ENCODE measurements at regions not wholly inside any gene's neighbourhood (a gene's known extent, or its start where the extent isn't known, plus 50 kb on each side); places are given as distances from the start of the nearest gene placed in this dataset.
"Not testable (repeated sequence)": the region's sequence is repeated elsewhere in the genome, so short reads cannot be mapped to it uniquely, and the experiment has no call there.

DNA sequence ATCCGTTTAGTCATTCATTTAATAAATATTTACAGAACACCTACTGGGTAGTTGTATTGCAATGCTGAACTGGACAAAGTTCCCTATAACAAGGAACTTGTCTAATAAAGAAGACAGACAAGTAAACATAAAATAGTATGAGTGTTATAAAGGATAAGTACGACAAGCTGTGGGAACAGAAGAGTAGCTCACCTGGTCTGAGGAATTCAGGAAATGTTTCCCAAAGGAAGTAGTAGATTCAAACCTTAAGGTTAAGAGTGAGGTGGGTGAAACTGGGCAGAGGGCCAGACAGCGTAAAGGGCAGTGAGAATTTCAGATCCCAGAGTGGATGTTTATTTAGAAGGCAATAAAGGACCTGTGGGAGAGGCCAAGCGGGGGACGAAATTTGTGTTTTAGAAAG is 72.3 kb upstream of the CD2AP start:
- no peak for DNase-seq (ENCODE audit: low spot score)
- no peak for ATAC-seq

DNA sequence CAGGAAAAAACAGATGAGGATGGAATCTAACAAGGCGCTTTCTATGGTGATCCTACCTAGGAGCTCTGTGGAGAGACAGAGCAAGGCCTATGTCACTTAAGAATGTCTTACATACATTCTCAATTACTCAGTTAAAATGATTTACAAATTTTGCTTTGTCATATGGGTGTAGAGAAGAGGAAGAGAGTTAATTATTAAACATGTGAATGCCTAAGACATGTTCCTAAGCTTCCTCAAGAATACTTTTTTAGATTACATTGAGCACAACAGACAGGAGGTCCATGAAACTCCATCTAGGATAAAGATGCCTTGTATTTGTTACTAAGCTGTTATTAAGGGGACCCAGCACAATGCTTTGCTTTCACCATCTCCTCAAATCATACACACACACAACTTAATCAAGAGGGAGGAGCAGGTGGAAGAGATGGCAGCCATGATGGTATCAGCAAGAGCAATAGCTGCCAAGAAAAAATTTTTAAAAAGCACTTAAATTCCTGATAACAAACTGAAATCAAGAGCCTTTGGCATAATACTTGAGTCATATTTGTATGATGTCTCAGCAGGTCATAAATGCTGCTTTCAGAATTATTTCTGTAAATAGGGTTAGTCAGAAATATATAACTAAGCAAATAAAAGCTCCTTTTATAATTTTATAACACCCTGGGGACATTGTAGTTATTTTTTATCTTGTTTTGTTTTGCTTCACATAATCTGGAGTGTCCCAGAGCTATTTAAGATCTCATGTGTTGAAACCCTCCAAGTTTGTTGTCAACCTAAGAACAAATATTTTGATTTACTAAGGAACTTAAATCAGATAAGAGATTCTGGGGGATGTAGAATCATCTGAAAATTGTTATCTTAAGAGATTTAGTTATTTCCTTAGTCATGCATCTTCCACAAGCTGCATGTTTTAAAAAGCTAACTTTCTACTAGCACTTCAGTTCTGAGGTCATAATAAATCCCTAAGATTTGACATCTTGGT is 70.0 kb upstream of the CD2AP start:
- ATAC-seq, result no peak
- no peak for DNase-seq (ENCODE audit: low spot score)

DNA sequence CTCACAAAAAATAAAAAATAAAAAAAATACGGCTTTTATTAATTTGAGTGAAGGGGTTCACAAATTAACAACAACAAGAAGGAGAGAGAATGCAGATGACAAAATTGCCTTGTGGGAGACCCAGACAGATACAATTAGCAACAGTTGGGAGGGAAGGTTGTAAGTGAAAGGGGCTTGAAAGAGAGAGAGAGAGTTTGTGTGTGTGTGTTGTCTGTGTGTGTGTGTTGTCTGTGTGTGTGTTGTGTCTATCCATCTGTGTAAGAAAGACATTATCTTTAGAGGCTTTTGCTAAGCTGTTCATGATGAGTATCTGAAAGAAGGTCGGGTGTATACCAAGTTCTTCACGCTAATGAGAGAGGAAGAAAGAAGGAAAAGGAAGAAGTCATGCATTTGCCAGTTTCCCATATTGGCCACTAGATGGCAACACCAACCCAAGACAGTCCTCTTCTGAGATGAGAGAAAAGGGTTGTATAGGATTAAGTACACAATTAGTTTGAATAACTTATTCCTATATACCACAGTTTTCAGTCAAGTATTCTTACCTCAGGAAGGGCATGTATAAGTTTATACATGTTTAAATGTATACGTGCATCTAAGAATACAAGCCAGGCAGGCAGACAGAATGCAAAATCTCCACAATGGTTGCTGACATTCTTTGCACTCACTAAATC is 63.7 kb upstream of the CD2AP start:
- ATAC-seq (peak; percentile 96), DNase-seq (ENCODE audit: low spot score) (no peak)

DNA sequence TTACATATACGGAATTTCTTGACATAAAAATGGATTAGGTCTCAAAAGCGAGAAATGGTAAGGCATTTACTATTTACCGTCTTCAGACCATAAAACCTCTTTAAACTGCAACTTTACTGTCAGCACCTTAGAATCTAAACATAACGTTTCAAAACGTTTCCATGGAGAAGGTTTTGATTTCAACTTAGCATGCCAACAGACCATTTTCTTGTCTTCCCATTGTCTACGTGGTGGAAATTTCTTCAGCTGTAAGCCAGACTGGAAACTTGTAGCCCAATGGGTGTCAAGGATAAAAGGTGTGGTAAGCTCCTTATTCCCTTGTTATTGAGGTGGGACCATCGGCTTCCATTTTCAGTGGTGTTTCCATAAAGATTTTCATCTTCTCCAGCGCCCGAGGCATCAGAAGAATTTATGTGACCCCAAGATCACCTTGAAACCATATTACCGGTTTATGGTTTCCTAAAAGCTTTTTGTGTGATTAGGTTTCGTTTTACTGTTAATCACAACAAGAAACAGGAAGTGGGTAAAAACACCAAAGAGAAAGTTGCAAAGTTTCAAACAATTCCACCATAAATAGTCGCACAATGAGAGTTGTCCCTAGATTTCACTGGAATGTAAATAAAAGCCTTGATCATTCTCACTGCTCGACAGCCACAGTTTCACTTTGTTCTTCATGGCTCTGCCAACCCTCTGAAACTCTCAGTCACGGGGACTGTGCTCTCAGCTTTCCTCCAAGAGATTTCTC is 63.0 kb upstream of the CD2AP start:
- DNase-seq (ENCODE audit: low spot score) (no peak), ATAC-seq (peak; percentile 75)

DNA sequence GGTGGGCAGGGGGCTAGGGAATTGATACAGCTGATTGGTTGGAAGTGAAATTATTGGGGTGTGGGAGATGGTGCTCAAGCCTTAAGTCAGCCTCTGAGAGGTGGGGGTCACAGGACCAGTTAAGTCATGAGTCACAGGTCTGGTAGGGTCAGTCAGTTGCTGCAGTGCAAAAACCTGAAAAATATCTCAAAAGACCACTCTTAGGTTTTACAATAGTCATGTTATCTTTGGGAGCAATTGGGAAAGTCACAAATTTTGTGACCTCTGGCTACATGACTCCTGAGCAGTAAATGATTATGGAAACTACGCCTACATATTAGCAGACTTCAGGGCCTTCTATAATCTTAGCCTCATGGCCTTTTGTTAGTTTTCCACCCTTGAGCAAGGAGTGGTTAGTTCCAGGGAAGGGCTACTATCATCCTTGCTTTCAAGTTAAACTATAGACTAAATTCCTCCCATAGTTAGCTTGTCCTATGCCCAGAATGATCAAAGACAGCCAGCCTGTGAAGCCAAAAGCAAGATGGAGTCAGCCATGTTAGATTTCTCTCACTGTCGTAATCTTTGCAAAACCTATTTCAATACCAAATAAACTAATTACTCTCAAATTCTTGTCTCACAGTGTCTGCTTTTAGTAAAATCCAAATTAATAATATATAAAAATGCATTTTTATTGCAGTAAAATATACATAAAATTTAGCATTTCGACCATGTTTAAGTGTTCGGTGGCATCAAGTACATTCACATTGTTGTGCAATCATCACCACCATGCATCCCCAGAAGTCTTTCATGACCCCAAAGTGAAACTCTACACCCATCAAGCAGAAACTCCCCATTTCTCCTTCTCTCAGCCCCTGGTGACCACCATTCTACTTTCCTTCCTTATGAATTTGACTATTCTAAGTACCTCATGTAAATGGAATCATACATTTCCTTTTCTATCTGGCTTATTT is 60.9 kb upstream of the CD2AP start:
- ATAC-seq (no peak), DNase-seq (ENCODE audit: low spot score) (no peak)

DNA sequence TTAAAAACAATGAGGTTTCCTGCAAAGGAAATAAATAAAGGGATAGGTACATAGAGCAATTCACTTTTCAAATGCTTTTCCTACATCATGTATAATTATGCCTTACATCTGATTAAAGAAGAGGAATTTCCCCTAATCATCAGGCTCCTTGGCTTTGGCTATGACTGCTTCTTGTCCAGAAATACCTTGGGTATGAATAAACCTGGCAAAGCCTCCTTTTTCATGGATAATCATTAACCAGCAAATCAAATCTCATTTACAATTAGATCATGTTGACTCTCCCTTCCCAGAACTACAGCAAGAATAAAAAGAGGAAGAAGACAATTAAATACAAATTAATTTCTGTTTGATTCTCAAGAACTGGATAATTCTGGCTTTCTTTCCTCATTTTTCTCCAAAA is 58.0 kb upstream of the CD2AP start:
- DNase-seq (ENCODE audit: low spot score) (no peak), ATAC-seq (peak; percentile 90)

DNA sequence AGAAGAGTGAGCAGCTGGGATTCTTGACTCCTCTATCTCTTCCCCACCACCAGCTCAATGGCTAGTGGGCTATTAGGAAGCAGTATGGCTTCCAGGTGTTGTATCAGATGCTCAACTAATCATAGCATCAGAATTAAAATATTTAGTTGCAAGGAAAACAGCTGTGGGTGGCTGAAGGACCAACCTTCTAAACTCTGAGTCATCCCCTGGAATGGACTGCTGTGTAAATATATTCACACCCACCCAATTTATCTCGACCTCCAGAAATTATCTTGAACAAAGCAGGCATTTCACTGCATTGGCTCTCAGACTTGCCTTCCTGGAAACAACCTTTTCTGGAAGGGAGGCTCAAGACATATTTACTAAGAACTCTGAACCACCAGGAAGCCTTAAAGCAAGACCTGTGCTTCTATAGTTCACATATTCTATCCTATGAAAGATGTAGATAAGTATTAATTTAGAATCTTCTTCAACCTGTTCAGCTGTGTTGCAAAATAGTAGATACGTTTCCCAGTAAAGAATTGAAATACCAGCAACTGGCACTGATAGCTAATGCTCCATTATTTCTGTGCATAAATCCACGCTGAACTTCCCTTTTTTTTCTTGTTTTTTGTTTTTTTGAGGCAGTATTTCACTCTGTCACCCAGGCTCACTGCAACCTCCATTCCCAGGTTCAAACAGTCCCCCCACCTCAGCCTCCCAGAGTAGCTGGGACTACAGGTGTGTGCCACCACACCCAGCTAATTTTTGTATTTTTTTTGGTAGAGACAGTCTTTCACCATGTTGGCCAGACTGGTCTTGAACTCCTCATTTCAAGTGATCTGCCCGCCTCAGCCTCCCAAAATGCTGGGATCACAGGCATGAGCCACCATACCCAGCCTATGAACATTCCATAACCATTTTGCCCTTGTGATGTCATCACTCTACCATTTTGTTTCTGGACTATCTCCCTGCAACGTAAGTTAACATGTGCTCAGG is 56.9 kb upstream of the CD2AP start:
- ATAC-seq (no peak), DNase-seq (ENCODE audit: low spot score) (no peak)

DNA sequence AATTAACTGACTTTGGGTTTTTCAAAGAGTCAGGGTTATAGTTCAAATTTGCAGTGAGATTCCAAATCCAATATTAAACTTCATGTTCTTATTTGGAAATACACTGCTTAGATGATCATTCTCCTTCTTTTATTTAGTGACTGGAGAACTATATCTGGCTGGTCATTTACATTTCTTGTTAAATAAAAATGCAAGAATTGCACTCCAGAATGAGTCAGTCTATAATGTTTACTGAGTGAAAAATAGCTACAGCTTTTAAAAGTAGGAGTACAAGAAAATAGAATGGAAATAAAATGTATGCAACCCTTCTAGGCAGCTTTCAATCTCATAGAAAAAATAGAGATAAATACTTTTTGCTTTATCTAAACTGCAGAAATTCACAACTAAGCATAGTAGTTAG is 54.5 kb upstream of the CD2AP start:
- DNase-seq (ENCODE audit: low spot score) (no peak), ATAC-seq (no peak)

DNA sequence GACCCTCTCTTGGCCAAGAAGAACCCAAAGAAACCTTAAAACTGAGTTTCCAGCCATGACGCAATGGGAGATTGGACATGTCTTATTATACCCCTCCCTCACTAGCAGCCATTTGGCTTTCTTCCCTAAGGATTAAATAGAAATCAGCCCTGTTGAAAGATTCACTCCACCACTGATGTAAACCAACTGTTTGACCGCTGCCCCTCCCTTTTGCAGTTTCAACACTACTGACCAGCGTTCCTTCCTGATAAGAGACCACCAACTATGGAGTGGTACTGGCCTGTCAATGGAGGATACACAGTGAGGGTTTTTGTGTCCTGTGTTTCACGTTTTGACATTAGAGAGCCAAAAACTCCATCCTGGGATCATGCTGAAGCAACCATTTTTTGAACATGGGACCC is 53.2 kb upstream of the CD2AP start:
- DNase-seq (ENCODE audit: low spot score) (no peak), ATAC-seq (no peak)

DNA sequence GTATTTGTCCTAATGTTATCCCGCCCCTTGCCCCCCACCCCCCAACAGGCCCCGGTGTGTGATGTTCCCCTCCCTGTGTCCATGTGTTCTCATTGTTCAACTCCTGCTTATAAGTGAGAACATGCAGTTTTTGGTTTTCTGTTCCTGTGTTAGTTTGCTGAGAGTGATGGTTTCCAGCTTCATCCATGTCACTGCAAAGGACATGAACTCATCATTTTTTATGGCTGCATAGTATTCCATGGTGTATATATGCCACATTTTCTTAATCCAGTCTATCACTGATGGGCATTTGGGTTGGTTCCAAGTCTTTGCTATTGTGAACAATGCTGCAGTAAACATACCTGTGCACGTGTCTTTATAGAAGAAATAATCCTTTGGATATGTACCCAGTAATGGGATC is 51.9 kb upstream of the CD2AP start:
- not testable (repeated sequence) for DNase-seq (ENCODE audit: low spot score); ATAC-seq

DNA sequence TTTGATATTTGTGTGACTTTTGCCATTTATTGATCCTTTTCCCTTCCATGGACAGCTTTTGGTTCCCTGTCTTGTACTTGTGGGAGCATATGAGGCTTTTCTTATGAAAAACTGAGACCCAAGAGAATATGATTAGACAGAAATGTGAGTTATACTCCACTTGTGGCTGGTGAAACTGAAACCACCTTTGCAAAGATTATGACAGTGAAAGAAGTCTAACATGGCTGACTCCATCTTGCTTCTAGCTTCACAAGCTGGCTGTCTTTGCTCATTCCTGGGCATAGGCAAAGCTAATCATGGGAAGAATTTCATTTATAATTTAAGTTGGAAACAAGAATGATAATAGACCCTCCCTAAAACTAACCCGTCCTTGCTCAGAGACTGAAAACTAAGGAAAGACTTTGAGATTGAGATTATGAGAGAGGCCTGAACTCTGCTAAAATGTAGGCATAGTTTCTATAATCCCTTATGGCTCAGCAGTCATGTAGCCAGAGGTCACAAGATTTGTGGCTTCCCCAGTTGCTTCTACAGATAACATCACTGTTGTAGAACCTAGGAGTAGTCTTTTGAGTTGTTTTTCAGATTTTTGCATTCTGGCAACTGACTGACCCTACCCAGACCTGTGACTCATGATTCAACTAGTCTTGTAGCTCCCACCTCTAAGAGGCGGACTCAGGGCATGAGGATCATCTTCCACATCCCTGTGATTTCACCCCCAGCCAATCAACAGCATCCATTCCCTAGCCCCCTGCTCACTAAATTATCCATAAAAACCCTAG is 50.9 kb upstream of the CD2AP start:
- no peak for ATAC-seq
- DNase-seq (ENCODE audit: low spot score), result no peak

DNA sequence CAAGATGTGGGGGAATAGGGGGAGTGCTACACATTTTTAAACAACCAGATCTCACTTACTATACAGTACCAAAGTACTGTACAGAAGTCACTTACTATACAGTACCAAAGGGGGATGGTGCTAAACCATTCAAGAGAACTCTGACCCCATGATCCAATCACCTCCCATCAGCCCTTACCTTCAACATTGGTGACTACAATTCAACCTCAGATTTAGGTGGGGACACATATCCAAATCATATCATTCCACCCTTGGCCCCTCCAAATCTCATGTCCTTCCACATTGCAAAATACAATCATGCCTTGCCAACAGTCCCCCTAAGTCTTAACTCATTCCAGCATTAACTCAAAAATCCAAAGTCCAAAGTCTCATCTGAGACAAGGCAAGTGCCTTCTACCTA is 49.9 kb upstream of the CD2AP start:
- ATAC-seq (no peak), DNase-seq (ENCODE audit: low spot score) (no peak)

Data from left lobe of liver (tissue), 2 donors.